CD14-positive monocyte (primary cell): ENCODE measurements at regions not wholly inside any gene's neighbourhood (a gene's known extent, or its start where the extent isn't known, plus 50 kb on each side); places are given as distances from the start of the nearest gene placed in this dataset.

Experiments used
- DNase-seq, 3 donors: peaks; one replicate each; pipeline ENCODE4 v3.0.0-alpha.2; 2011 to 2022
- H2AFZ ChIP-seq: 2 replicates; pipeline ENCODE4 v1.6.0; 2012; ENCODE audit warnings: mild to moderate bottlenecking, low read depth, low read length, inconsistent platforms; ENCODE audit not compliant: insufficient read depth, poor library complexity, severe bottlenecking
- H3K27ac ChIP-seq, 2 donors: 1 replicate in 1 of 2; 2 replicates in 1 of 2; pipeline ENCODE4 v1.5.1; 2012 to 2013; ENCODE audit warnings: low read length in 2 of 2, control low read depth in 1 of 2, inconsistent platforms in 1 of 2, low read depth in 1 of 2, mild to moderate bottlenecking in 1 of 2
- H3K27me3 ChIP-seq, 2 donors: one replicate each; pipeline versions ENCODE4 v1.6.0 to v1.6.1; 2011 to 2013; ENCODE audit warnings: low read length in 2 of 2; ENCODE audit not compliant: control insufficient read depth in 2 of 2, insufficient read depth in 2 of 2
- H3K36me3 ChIP-seq, 2 donors: replicated peaks in 1 of 2; 1 replicate in 1 of 2; 2 replicates in 1 of 2; pipeline versions ENCODE4 v1.5.1 to v1.6.1; 2012 to 2013; ENCODE audit warnings: low read length in 2 of 2, control low read depth in 1 of 2, inconsistent platforms in 1 of 2, mild to moderate bottlenecking in 1 of 2; ENCODE audit not compliant: insufficient read depth in 2 of 2, control insufficient read depth in 1 of 2
- H3K4me1 ChIP-seq, 2 donors: 1 replicate in 1 of 2; 2 replicates in 1 of 2; pipeline versions ENCODE4 v1.5.1 to v1.6.1; 2012 to 2013; ENCODE audit warnings: low read length in 2 of 2, control low read depth in 1 of 2, inconsistent platforms in 1 of 2, mild to moderate bottlenecking in 1 of 2, moderate library complexity in 1 of 2; ENCODE audit not compliant: insufficient read depth in 2 of 2, control insufficient read depth in 1 of 2
- H3K4me2 ChIP-seq: replicated peaks from 2 replicates; pipeline ENCODE3; 2012; ENCODE audit warnings: low read length, moderate library complexity, mild to moderate bottlenecking; ENCODE audit not compliant: poor library complexity, severe bottlenecking; ENCODE audit errors: extremely low read depth
- H3K4me3 ChIP-seq, 3 experiments: fragments of 200-600 bp in 1 of 3; sonication (generic) in 1 of 3; replicated peaks in 1 of 3; 1 replicate in 2 of 3; 2 replicates in 1 of 3; pipeline ENCODE4 v1.5.1; 2011 to 2013; ENCODE audit warnings: low read length in 3 of 3, mild to moderate bottlenecking in 3 of 3, control low read depth in 2 of 3, low read depth in 2 of 3, inconsistent platforms in 1 of 3, moderate library complexity in 1 of 3
- H3K79me2 ChIP-seq: 2 replicates; pipeline ENCODE4 v1.6.0; 2012; ENCODE audit warnings: mild to moderate bottlenecking, control low read depth, inconsistent platforms, low read length, moderate library complexity; ENCODE audit not compliant: insufficient read depth
- H3K9ac ChIP-seq: 2 replicates; pipeline ENCODE4 v1.6.0; 2017; ENCODE audit warnings: low read length, mild to moderate bottlenecking; ENCODE audit not compliant: insufficient read depth, poor library complexity, severe bottlenecking
- H3K9me3 ChIP-seq, 2 donors: replicated peaks in 1 of 2; 1 replicate in 1 of 2; 2 replicates in 1 of 2; pipeline versions ENCODE4 v1.5.1 to v1.6.1; 2012 to 2013; ENCODE audit warnings: low read length in 2 of 2, control low read depth in 1 of 2; ENCODE audit not compliant: control insufficient read depth in 1 of 2, insufficient read depth in 1 of 2
- H4K20me1 ChIP-seq: 2 replicates; pipeline ENCODE4 v1.6.0; 2012; ENCODE audit warnings: mild to moderate bottlenecking, low read length, control low read depth, moderate library complexity; ENCODE audit not compliant: insufficient read depth
- H3K27ac Mint-ChIP-seq, 7 donors: one replicate each; pipeline ENCODE4 v1.8.0; 2020; ENCODE audit warnings: mild to moderate bottlenecking in 7 of 7, mixed read lengths in 7 of 7, moderate library complexity in 6 of 7, inconsistent platforms in 2 of 7
- H3K27me3 Mint-ChIP-seq, 3 donors: one replicate each; pipeline ENCODE4 v1.8.0; 2021 to 2022; ENCODE audit warnings: low read depth in 3 of 3, mild to moderate bottlenecking in 3 of 3, mixed read lengths in 3 of 3, moderate library complexity in 3 of 3, inconsistent platforms in 1 of 3
- H3K36me3 Mint-ChIP-seq, 2 donors: one replicate each; pipeline ENCODE4 v1.8.0; 2020; ENCODE audit warnings: mixed read lengths in 2 of 2, inconsistent platforms in 1 of 2, mild to moderate bottlenecking in 1 of 2
- H3K4me1 Mint-ChIP-seq: one replicate; pipeline ENCODE4 v1.8.0; 2020; ENCODE audit warnings: mild to moderate bottlenecking, mixed read lengths
- H3K4me3 Mint-ChIP-seq, 2 donors: one replicate each; pipeline ENCODE4 v1.8.0; 2020; ENCODE audit warnings: mild to moderate bottlenecking in 2 of 2, mixed read lengths in 2 of 2, moderate library complexity in 1 of 2
- H3K9me3 Mint-ChIP-seq, 7 donors: one replicate each; pipeline ENCODE4 v1.8.0; 2020 to 2022; ENCODE audit warnings: mixed read lengths in 7 of 7, mild to moderate bottlenecking in 6 of 7, moderate library complexity in 6 of 7, inconsistent platforms in 2 of 7
- CTCF ChIP-seq: fragments of 200-600 bp; IDR thresholded peaks from one replicate; pipeline ENCODE4 v1.8.0; 2022; ENCODE audit warnings: antibody characterized with exemption, mild to moderate bottlenecking
- WGBS: methylation state at CpG from one replicate; pipeline ENCODE4 v1.1.5; 2013; ENCODE audit warnings: missing lambda C conversion rate; ENCODE audit not compliant: insufficient coverage; 5-methylcytosine and 5-hydroxymethylcytosine counted together
- intact Hi-C, 2 donors: fragments of 100-400 bp; cut with micrococcal nuclease; formaldehyde crosslinking; loops; one replicate each; pipeline versions ENCODE4 v1.15.0 to v1.15.1; 2023

DNA sequence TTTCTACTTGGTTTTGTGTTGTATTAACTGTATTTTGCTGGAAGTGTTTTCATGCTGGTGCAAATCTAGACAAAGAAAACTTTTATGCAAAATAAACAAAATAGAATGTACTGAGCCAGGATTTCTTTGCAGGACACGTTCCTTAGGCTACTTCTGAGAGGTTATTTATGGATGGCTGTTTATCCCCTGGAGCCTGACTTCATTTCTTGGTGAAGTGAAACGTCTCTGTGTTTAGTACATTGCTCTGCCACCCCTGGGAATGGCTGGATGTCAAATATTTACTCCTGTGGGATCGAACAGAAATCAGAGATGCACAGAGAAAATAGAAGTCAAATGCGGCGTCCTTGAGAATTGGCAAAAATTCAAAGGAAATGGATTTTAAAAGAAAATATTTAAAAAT lies 327.1 kb upstream of the MPDZ start:
- Mint-ChIP-seq H3K9me3 (peaks cover 0 to 8% (median 1%) of the 10 kb centered on the region in 7 donors), H3K27me3 (peaks cover 0 to 2% (median 1%) of the 10 kb centered on the region in 3 donors)
- no CpG with 5 or more reads among the region's 5 CpGs for WGBS

DNA sequence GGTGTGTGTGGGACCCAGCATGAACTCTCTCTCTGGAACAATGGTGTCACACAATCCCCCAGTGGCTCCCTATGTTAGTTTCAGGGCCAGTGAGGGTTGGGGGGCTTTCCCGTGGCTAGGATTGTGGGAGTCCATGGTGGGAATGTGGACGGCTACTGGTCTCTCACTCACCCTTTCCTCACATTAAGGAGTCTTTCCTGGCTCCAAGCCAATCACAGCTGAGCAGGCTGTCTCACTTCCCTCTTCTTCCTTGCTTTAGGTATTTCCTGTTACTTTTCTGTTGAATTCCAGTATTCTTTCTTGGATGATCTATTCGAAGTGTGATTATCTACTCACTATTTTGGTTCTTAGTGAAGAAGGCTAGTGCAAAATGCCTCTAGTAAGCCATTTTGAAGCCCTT lies 324.4 kb upstream of the MPDZ start:
- Mint-ChIP-seq H3K36me3 (no peaks in the 10 kb centered on the region), H3K27ac (no peak overlapping the region), H3K27me3 (peaks cover 0 to 2% (median 1%) of the 10 kb centered on the region in 3 donors), H3K4me3 (no peak overlapping the region), H3K4me1 (no peaks in the 10 kb centered on the region), H3K9me3 (peaks cover 0 to 8% (median 4%) of the 10 kb centered on the region in 7 donors)
- no peak for TF ChIP-seq CTCF
- Histone ChIP-seq H3K27me3 (no peaks in the 10 kb centered on the region), H3K4me1 (no peaks in the 10 kb centered on the region), H4K20me1 (no peaks in the 10 kb centered on the region), H3K36me3 (no peaks in the 10 kb centered on the region), H3K4me3 (no peak overlapping the region), H3K27ac (no peak overlapping the region), H3K4me2 (no peak overlapping the region), H3K79me2 (no peaks in the 10 kb centered on the region), H2AFZ (no peak overlapping the region), H3K9ac (no peak overlapping the region), H3K9me3 (peaks cover 0 to 12% of the 10 kb centered on the region in 2 donors)
- WGBS = no CpG with 5 or more reads among the region's 3 CpGs
- intact Hi-C loops = no loop called here
- no peak for DNase-seq

More for the DNA sequence above, 327.1 kb upstream of the MPDZ start:
- intact Hi-C loops = no loop called here
- no peaks in the 10 kb centered on the region for H3K4me1 ChIP-seq
- H3K27me3 ChIP-seq = no peaks in the 10 kb centered on the region
- no peak overlapping the region for H2AFZ ChIP-seq
- H3K4me3 Mint-ChIP-seq = no peak overlapping the region
- no peaks in the 10 kb centered on the region for H4K20me1 ChIP-seq
- H3K4me1 Mint-ChIP-seq = no peaks in the 10 kb centered on the region
- H3K27ac ChIP-seq = no peak overlapping the region
- H3K4me3 ChIP-seq = no peak overlapping the region
- no peak overlapping the region for H3K27ac Mint-ChIP-seq
- no peak overlapping the region for H3K9ac ChIP-seq
- no peak for DNase-seq
- peaks cover 0 to 12% of the 10 kb centered on the region in 2 donors for H3K9me3 ChIP-seq
- no peaks in the 10 kb centered on the region for H3K36me3 ChIP-seq
- TF ChIP-seq CTCF = no peak
- H3K4me2 ChIP-seq = no peak overlapping the region
- no peaks in the 10 kb centered on the region for H3K36me3 Mint-ChIP-seq
- H3K79me2 ChIP-seq = no peaks in the 10 kb centered on the region
